Endothelial cell of umbilical vein (primary cell): ENCODE measurements at regions not wholly inside any gene's neighbourhood (a gene's known extent, or its start where the extent isn't known, plus 50 kb on each side); places are given as distances from the start of the nearest gene placed in this dataset.

Source experiments
- GATA2 ChIP-seq: IDR thresholded peaks from 2 replicates; pipeline ENCODE4 v1.7.0; 2011; ENCODE audit warnings: low read depth, mild to moderate bottlenecking, moderate library complexity, mixed read lengths, low read length; ENCODE audit not compliant: insufficient read length, insufficient read depth
- POLR2A ChIP-seq: IDR thresholded peaks from 2 replicates; pipeline ENCODE4 v1.6.1; 2012; ENCODE audit warnings: low read depth, mild to moderate bottlenecking, control low read depth, low read length
- TF ChIP-seq, protein P1 (sequence below), 2 donors: IDR thresholded peaks; 1 replicate in 1 of 2; 2 replicates in 1 of 2; pipeline ENCODE4 v1.5.1; 2011; ENCODE audit warnings: low read length in 2 of 2, mild to moderate bottlenecking in 2 of 2, moderate library complexity in 2 of 2, control low read depth in 1 of 2, inconsistent platforms in 1 of 2, low read depth in 1 of 2; ENCODE audit not compliant: insufficient read depth in 1 of 2; ENCODE audit errors: extremely low read depth in 1 of 2
- TF ChIP-seq, protein P2 (sequence below): IDR thresholded peaks from 2 replicates; pipeline ENCODE4 v1.6.1; 2011; ENCODE audit not compliant: insufficient read depth, insufficient read length

DNA sequence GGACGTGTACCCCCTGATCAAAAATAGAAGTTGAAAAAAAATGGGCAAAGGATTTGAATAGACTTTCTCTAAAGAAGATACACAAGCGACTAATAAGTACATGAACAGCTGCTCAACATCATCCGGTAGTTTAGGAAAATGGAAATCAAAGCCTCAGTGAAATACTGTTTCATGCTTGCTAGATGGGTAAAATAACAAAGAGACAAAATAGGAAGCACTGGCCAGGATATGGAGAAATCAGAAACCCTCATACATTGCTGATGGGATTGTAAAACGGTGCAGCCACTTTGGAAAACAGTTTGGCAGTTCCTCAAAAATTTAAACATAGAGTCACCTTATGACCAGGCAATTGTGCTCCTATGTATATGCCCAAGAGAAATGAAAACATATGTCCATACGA lies 65.0 kb upstream of the SUB1 start:
- TF ChIP-seq, protein P1, sequence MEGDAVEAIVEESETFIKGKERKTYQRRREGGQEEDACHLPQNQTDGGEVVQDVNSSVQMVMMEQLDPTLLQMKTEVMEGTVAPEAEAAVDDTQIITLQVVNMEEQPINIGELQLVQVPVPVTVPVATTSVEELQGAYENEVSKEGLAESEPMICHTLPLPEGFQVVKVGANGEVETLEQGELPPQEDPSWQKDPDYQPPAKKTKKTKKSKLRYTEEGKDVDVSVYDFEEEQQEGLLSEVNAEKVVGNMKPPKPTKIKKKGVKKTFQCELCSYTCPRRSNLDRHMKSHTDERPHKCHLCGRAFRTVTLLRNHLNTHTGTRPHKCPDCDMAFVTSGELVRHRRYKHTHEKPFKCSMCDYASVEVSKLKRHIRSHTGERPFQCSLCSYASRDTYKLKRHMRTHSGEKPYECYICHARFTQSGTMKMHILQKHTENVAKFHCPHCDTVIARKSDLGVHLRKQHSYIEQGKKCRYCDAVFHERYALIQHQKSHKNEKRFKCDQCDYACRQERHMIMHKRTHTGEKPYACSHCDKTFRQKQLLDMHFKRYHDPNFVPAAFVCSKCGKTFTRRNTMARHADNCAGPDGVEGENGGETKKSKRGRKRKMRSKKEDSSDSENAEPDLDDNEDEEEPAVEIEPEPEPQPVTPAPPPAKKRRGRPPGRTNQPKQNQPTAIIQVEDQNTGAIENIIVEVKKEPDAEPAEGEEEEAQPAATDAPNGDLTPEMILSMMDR (IDR thresholded peaks at IDR 0.05; ENCODE audit: extremely low read depth in 1 of 2, insufficient read depth in 1 of 2, low read depth in 1 of 2, low read length in 2 of 2): no peak
- TF ChIP-seq POLR2A (no peak), GATA2 (no peak)
- TF ChIP-seq, protein P2, sequence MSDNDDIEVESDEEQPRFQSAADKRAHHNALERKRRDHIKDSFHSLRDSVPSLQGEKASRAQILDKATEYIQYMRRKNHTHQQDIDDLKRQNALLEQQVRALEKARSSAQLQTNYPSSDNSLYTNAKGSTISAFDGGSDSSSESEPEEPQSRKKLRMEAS: no peak
